ENCODE measurements at regions not wholly inside any gene's neighbourhood (a gene's known extent, or its start where the extent isn't known, plus 50 kb on each side); places are given as distances from the start of the nearest gene placed in this dataset.

GRCh38 chr4:54566608-54567007 is 91.1 kb upstream of the KIT start:
- Mint-ChIP-seq H3K27me3 (ENCODE audit: low read depth) (no peaks in the 10 kb centered on the region), H3K9me3 (no peaks in the 10 kb centered on the region), H3K4me1 (ENCODE audit: low read depth) (peaks cover 10% of the 10 kb centered on the region), H3K27ac (no peak overlapping the region), H3K36me3 (ENCODE audit: insufficient read depth in 2 of 2) (no peaks in the 10 kb centered on the region), H3K4me3 (no peak overlapping the region)
- ATAC-seq (replicated peaks in 1 of 2) (no peak), DNase-seq (no peak)

GRCh38 chr4:54567327-54567726 is 90.4 kb upstream of the KIT start:
- ATAC-seq (replicated peaks in 1 of 2), result no peak
- peaks cover 10% of the 10 kb centered on the region for H3K4me1 Mint-ChIP-seq (ENCODE audit: low read depth)
- no peaks in the 10 kb centered on the region for H3K36me3 Mint-ChIP-seq (ENCODE audit: insufficient read depth in 2 of 2)
- no peaks in the 10 kb centered on the region for H3K27me3 Mint-ChIP-seq (ENCODE audit: low read depth)
- H3K4me3 Mint-ChIP-seq, result no peak overlapping the region
- no peaks in the 10 kb centered on the region for H3K9me3 Mint-ChIP-seq
- no peak overlapping the region for H3K27ac Mint-ChIP-seq
- no peak for DNase-seq

GRCh38 chr4:54568184-54568583 is 89.6 kb upstream of the KIT start:
- Mint-ChIP-seq H3K9me3 (no peaks in the 10 kb centered on the region), H3K4me3 (no peak overlapping the region), H3K4me1 (ENCODE audit: low read depth) (peaks cover 10% of the 10 kb centered on the region), H3K27me3 (ENCODE audit: low read depth) (no peaks in the 10 kb centered on the region), H3K36me3 (ENCODE audit: insufficient read depth in 2 of 2) (no peaks in the 10 kb centered on the region), H3K27ac (no peak overlapping the region)
- ATAC-seq (replicated peaks in 1 of 2), result no peak
- DNase-seq, result no peak

GRCh38 chr4:54570822-54571221 is 86.9 kb upstream of the KIT start:
- Mint-ChIP-seq H3K27ac (no peak overlapping the region), H3K36me3 (ENCODE audit: insufficient read depth in 2 of 2) (no peaks in the 10 kb centered on the region), H3K4me1 (ENCODE audit: low read depth) (peaks cover 10% of the 10 kb centered on the region), H3K4me3 (no peak overlapping the region), H3K27me3 (ENCODE audit: low read depth) (no peaks in the 10 kb centered on the region), H3K9me3 (no peaks in the 10 kb centered on the region)
- DNase-seq (no peak), ATAC-seq (replicated peaks in 1 of 2) (no peak)

- no peaks in the 10 kb centered on the region for H3K36me3 Mint-ChIP-seq (ENCODE audit: insufficient read depth in 2 of 2)
- DNase-seq, result no peak
- H3K27me3 Mint-ChIP-seq (ENCODE audit: low read depth), result no peaks in the 10 kb centered on the region
- H3K4me1 Mint-ChIP-seq (ENCODE audit: low read depth), result peaks cover 5% of the 10 kb centered on the region
- ATAC-seq (replicated peaks in 1 of 2), result no peak
- H3K9me3 Mint-ChIP-seq, result no peaks in the 10 kb centered on the region
- no peak overlapping the region for H3K4me3 Mint-ChIP-seq
- H3K27ac Mint-ChIP-seq, result no peak overlapping the region
These were observed 86.2 kb upstream of the KIT start for GRCh38 chr4:54571293-54572151.

GRCh38 chr4:54572152-54572542 is 85.6 kb upstream of the KIT start:
- Mint-ChIP-seq H3K4me3 (no peak overlapping the region), H3K36me3 (ENCODE audit: insufficient read depth in 2 of 2) (no peaks in the 10 kb centered on the region), H3K4me1 (ENCODE audit: low read depth) (no peaks in the 10 kb centered on the region), H3K27ac (no peak overlapping the region), H3K9me3 (no peaks in the 10 kb centered on the region), H3K27me3 (ENCODE audit: low read depth) (no peaks in the 10 kb centered on the region)
- DNase-seq (no peak), ATAC-seq (replicated peaks in 1 of 2) (no peak)

GRCh38 chr4:54574500-54574899 is 83.3 kb upstream of the KIT start:
- Mint-ChIP-seq H3K9me3 (no peaks in the 10 kb centered on the region), H3K4me3 (no peak overlapping the region), H3K4me1 (ENCODE audit: low read depth) (no peaks in the 10 kb centered on the region), H3K27me3 (ENCODE audit: low read depth) (peaks cover 3% of the 10 kb centered on the region), H3K36me3 (ENCODE audit: insufficient read depth in 2 of 2) (no peaks in the 10 kb centered on the region), H3K27ac (no peak overlapping the region)
- DNase-seq, result no peak
- no peak for ATAC-seq (replicated peaks in 1 of 2)

- Mint-ChIP-seq H3K36me3 (ENCODE audit: insufficient read depth in 2 of 2) (no peaks in the 10 kb centered on the region), H3K4me1 (ENCODE audit: low read depth) (no peaks in the 10 kb centered on the region), H3K4me3 (no peak overlapping the region), H3K27ac (no peak overlapping the region), H3K9me3 (no peaks in the 10 kb centered on the region), H3K27me3 (ENCODE audit: low read depth) (peaks cover 7% of the 10 kb centered on the region)
- DNase-seq, result no peak
- no peak for ATAC-seq (replicated peaks in 1 of 2)
These were observed 81.8 kb upstream of the KIT start for GRCh38 chr4:54575919-54576318.

GRCh38 chr4:54581807-54582206 is 76.0 kb upstream of the KIT start:
- H3K27me3 Mint-ChIP-seq (ENCODE audit: low read depth), result peaks cover 7% of the 10 kb centered on the region
- no peaks in the 10 kb centered on the region for H3K4me1 Mint-ChIP-seq (ENCODE audit: low read depth)
- no peak overlapping the region for H3K4me3 Mint-ChIP-seq
- no peak overlapping the region for H3K27ac Mint-ChIP-seq
- ATAC-seq (replicated peaks in 1 of 2) (no peak), DNase-seq (no peak)
- no peaks in the 10 kb centered on the region for H3K9me3 Mint-ChIP-seq
- no peaks in the 10 kb centered on the region for H3K36me3 Mint-ChIP-seq (ENCODE audit: insufficient read depth in 2 of 2)

GRCh38 chr4:54585321-54586000 is 72.3 kb upstream of the KIT start:
- Mint-ChIP-seq H3K9me3 (no peaks in the 10 kb centered on the region), H3K4me3 (no peak overlapping the region), H3K27ac (no peak overlapping the region), H3K36me3 (ENCODE audit: insufficient read depth in 2 of 2) (no peaks in the 10 kb centered on the region), H3K4me1 (ENCODE audit: low read depth) (no peaks in the 10 kb centered on the region), H3K27me3 (ENCODE audit: low read depth) (no peaks in the 10 kb centered on the region)
- DNase-seq (no peak), ATAC-seq (replicated peaks in 1 of 2) (no peak)

- H3K9me3 Mint-ChIP-seq, result no peaks in the 10 kb centered on the region
- no peaks in the 10 kb centered on the region for H3K36me3 Mint-ChIP-seq (ENCODE audit: insufficient read depth in 2 of 2)
- no peak overlapping the region for H3K27ac Mint-ChIP-seq
- ATAC-seq (replicated peaks in 1 of 2) (no peak), DNase-seq (no peak)
- H3K4me3 Mint-ChIP-seq, result no peak overlapping the region
- H3K27me3 Mint-ChIP-seq (ENCODE audit: low read depth), result no peaks in the 10 kb centered on the region
- no peaks in the 10 kb centered on the region for H3K4me1 Mint-ChIP-seq (ENCODE audit: low read depth)
These were observed 71.3 kb upstream of the KIT start for GRCh38 chr4:54586320-54586955.

GRCh38 chr4:54587107-54587891 is 70.5 kb upstream of the KIT start:
- H3K36me3 Mint-ChIP-seq (ENCODE audit: insufficient read depth in 2 of 2), result no peaks in the 10 kb centered on the region
- H3K27ac Mint-ChIP-seq, result no peak overlapping the region
- H3K27me3 Mint-ChIP-seq (ENCODE audit: low read depth), result no peaks in the 10 kb centered on the region
- H3K4me1 Mint-ChIP-seq (ENCODE audit: low read depth), result no peaks in the 10 kb centered on the region
- ATAC-seq (replicated peaks in 1 of 2) (no peak), DNase-seq (no peak)
- no peak overlapping the region for H3K4me3 Mint-ChIP-seq
- H3K9me3 Mint-ChIP-seq, result no peaks in the 10 kb centered on the region

GRCh38 chr4:54588404-54588803 is 69.4 kb upstream of the KIT start:
- Mint-ChIP-seq H3K4me3 (no peak overlapping the region), H3K27ac (no peak overlapping the region), H3K4me1 (ENCODE audit: low read depth) (no peaks in the 10 kb centered on the region), H3K27me3 (ENCODE audit: low read depth) (no peaks in the 10 kb centered on the region), H3K36me3 (ENCODE audit: insufficient read depth in 2 of 2) (no peaks in the 10 kb centered on the region), H3K9me3 (no peaks in the 10 kb centered on the region)
- no peak for ATAC-seq (replicated peaks in 1 of 2)
- no peak for DNase-seq

Data from activated T-cell treated with anti-CD3 and anti-CD28 coated beads, Interleukin-2, amount 50 U/mL, for 72 hours (primary cell).